ENCODE measurements at regions not wholly inside any gene's neighbourhood (a gene's known extent, or its start where the extent isn't known, plus 50 kb on each side); places are given as distances from the start of the nearest gene placed in this dataset.
A peak's percentile ranks its signal among the peaks of the same experiment; 100 is the strongest.

DNA sequence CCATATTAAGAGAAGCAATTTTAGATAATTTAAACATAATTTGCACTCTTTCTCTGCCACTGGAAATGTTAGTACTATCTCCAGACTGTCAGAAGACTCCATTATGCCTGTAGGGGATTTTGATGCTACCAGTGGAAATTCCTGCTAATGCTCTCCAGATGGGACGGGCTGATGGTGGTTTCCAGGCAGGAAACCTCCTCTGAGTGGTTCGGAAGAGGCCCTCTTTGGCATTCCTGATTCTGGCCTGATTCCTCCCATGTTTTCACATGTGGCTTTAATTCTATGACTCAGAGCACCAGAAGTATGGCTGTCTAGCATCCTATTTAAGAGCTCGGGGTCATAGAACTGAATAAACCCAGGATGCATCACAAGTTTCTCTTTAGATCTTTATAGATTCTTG, 70.9 kb upstream of the ST6GAL2 start:
- ATAC-seq = no peak

More for the DNA sequence above, 70.9 kb upstream of the ST6GAL2 start:
- no peaks in the 10 kb centered on the region for H3K36me3 ChIP-seq (ENCODE audit: insufficient read depth)
- H3K4me3 ChIP-seq = no peak overlapping the region
- H3K27me3 ChIP-seq (ENCODE audit: insufficient read depth) = no peaks in the 10 kb centered on the region
- no peaks in the 10 kb centered on the region for H3K9me2 ChIP-seq (ENCODE audit: insufficient read depth)
- Mint-ChIP-seq H3K27ac (no peak overlapping the region), H3K4me3 (no peak overlapping the region), H3K9me3 (no peaks in the 10 kb centered on the region), H3K4me1 (peaks cover 4% of the 10 kb centered on the region; the same call in 2 of the 3 replicates), H3K27me3 (ENCODE audit: insufficient read depth, low read depth, poor library complexity) (no peaks in the 10 kb centered on the region), H3K36me3 (ENCODE audit: low read depth) (no peaks in the 10 kb centered on the region)
- H4K20me1 ChIP-seq (replicated peaks; ENCODE audit: insufficient read depth) = no peaks in the 10 kb centered on the region
- no peaks in the 10 kb centered on the region for H3K4me1 ChIP-seq (ENCODE audit: insufficient read depth)
- H2AFZ ChIP-seq = peak overlapping the region; percentile 72
- H3K27ac ChIP-seq (ENCODE audit: low read depth) = no peak overlapping the region
- H3F3A ChIP-seq (replicated peaks; ENCODE audit: low read depth) = no peaks in the 10 kb centered on the region
- H3K4me2 ChIP-seq = no peak overlapping the region
- TF ChIP-seq CREB1 (CRISPR knock-in tag; IDR thresholded peaks at IDR 0.05; ENCODE audit: low read depth) = no peak
- TF ChIP-seq, protein P1, sequence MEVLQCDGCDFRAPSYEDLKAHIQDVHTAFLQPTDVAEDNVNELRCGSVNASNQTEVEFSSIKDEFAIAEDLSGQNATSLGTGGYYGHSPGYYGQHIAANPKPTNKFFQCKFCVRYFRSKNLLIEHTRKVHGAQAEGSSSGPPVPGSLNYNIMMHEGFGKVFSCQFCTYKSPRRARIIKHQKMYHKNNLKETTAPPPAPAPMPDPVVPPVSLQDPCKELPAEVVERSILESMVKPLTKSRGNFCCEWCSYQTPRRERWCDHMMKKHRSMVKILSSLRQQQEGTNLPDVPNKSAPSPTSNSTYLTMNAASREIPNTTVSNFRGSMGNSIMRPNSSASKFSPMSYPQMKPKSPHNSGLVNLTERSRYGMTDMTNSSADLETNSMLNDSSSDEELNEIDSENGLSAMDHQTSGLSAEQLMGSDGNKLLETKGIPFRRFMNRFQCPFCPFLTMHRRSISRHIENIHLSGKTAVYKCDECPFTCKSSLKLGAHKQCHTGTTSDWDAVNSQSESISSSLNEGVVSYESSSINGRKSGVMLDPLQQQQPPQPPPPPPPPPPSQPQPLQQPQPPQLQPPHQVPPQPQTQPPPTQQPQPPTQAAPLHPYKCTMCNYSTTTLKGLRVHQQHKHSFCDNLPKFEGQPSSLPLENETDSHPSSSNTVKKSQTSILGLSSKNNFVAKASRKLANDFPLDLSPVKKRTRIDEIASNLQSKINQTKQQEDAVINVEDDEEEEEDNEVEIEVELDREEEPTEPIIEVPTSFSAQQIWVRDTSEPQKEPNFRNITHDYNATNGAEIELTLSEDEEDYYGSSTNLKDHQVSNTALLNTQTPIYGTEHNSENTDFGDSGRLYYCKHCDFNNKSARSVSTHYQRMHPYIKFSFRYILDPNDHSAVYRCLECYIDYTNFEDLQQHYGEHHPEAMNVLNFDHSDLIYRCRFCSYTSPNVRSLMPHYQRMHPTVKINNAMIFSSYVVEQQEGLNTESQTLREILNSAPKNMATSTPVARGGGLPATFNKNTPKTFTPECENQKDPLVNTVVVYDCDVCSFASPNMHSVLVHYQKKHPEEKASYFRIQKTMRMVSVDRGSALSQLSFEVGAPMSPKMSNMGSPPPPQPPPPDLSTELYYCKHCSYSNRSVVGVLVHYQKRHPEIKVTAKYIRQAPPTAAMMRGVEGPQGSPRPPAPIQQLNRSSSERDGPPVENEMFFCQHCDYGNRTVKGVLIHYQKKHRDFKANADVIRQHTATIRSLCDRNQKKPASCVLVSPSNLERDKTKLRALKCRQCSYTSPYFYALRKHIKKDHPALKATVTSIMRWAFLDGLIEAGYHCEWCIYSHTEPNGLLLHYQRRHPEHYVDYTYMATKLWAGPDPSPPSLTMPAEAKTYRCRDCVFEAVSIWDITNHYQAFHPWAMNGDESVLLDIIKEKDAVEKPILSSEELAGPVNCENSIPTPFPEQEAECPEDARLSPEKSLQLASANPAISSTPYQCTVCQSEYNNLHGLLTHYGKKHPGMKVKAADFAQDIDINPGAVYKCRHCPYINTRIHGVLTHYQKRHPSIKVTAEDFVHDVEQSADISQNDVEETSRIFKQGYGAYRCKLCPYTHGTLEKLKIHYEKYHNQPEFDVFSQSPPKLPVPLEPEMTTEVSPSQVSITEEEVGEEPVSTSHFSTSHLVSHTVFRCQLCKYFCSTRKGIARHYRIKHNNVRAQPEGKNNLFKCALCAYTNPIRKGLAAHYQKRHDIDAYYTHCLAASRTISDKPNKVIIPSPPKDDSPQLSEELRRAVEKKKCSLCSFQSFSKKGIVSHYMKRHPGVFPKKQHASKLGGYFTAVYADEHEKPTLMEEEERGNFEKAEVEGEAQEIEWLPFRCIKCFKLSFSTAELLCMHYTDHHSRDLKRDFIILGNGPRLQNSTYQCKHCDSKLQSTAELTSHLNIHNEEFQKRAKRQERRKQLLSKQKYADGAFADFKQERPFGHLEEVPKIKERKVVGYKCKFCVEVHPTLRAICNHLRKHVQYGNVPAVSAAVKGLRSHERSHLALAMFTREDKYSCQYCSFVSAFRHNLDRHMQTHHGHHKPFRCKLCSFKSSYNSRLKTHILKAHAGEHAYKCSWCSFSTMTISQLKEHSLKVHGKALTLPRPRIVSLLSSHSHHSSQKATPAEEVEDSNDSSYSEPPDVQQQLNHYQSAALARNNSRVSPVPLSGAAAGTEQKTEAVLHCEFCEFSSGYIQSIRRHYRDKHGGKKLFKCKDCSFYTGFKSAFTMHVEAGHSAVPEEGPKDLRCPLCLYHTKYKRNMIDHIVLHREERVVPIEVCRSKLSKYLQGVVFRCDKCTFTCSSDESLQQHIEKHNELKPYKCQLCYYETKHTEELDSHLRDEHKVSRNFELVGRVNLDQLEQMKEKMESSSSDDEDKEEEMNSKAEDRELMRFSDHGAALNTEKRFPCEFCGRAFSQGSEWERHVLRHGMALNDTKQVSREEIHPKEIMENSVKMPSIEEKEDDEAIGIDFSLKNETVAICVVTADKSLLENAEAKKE (CRISPR knock-in tag; IDR thresholded peaks at IDR 0.05) = no peak
- no peak for TF ChIP-seq NANOG (IDR thresholded peaks at IDR 0.05; ENCODE audit: borderline replicate concordance)
- no peak for TF ChIP-seq EZH2phosphoT487 (IDR thresholded peaks at IDR 0.05; ENCODE audit: unreplicated experiment)
- no peak for TF ChIP-seq ZNF114 (CRISPR knock-in tag; IDR thresholded peaks at IDR 0.05)
- TF ChIP-seq ZNF331 (CRISPR knock-in tag; IDR thresholded peaks at IDR 0.05; ENCODE audit: low read depth) = no peak
- TF ChIP-seq, protein P2, sequence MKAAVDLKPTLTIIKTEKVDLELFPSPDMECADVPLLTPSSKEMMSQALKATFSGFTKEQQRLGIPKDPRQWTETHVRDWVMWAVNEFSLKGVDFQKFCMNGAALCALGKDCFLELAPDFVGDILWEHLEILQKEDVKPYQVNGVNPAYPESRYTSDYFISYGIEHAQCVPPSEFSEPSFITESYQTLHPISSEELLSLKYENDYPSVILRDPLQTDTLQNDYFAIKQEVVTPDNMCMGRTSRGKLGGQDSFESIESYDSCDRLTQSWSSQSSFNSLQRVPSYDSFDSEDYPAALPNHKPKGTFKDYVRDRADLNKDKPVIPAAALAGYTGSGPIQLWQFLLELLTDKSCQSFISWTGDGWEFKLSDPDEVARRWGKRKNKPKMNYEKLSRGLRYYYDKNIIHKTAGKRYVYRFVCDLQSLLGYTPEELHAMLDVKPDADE (IDR thresholded peaks at IDR 0.05) = no peak
- TF ChIP-seq EZH2 (IDR thresholded peaks at IDR 0.05; ENCODE audit: low read depth, unreplicated experiment) = no peak
- TF ChIP-seq STAT1 (IDR thresholded peaks at IDR 0.05; ENCODE audit: unreplicated experiment) = no peak
- DNase-seq (ENCODE audit: low spot score) = peak; percentile 16
- H3K79me2 ChIP-seq (replicated peaks; ENCODE audit: insufficient read depth) = no peaks in the 10 kb centered on the region
